Psoas muscle (tissue), 7 donors: ENCODE measurements at regions not wholly inside any gene's neighbourhood (a gene's known extent, or its start where the extent isn't known, plus 50 kb on each side); places are given as distances from the start of the nearest gene placed in this dataset.
A peak's percentile ranks its signal among the peaks of the same experiment; 100 is the strongest.

Source experiments
- ATAC-seq, 4 donors: fragments of 200-7000 bp; cut with Tn5 transposase; one replicate each; pipeline ENCODE4 v1.9.1; 2020; ENCODE audit warnings: moderate library complexity in 3 of 4, mild to moderate bottlenecking in 2 of 4
- DNase-seq, 2 donors: peaks; one replicate each; pipeline ENCODE4 v3.0.0-alpha.2; 2020
- H3K27ac ChIP-seq: fragments of 200-600 bp; one replicate; pipeline ENCODE4 v1.8.0; 2022
- H3K27me3 ChIP-seq, 3 donors: fragments of 200-600 bp in 1 of 3; one replicate each; pipeline versions ENCODE4 v1.6.1 to v1.8.0; 2013 to 2022; ENCODE audit warnings: low read length in 2 of 3, mild to moderate bottlenecking in 2 of 3, moderate library complexity in 1 of 3; ENCODE audit not compliant: insufficient read depth in 3 of 3
- H3K36me3 ChIP-seq, 2 donors: fragments of 200-600 bp in 1 of 2; one replicate each; pipeline versions ENCODE4 v1.6.1 to v1.8.0; 2013 to 2022; ENCODE audit warnings: low read depth in 1 of 2, mild to moderate bottlenecking in 1 of 2, moderate library complexity in 1 of 2; ENCODE audit not compliant: insufficient read depth in 1 of 2
- H3K4me1 ChIP-seq: fragments of 200-600 bp; one replicate; pipeline ENCODE4 v1.8.0; 2022
- H3K4me3 ChIP-seq: fragments of 200-600 bp; one replicate; pipeline ENCODE4 v1.8.0; 2022; ENCODE audit warnings: mild to moderate bottlenecking
- H3K9me3 ChIP-seq: fragments of 200-600 bp; one replicate; pipeline ENCODE4 v1.8.0; 2022
- CTCF ChIP-seq: fragments of 200-600 bp; IDR thresholded peaks from one replicate; pipeline ENCODE4 v1.8.0; 2022; ENCODE audit warnings: antibody characterized with exemption
- WGBS, 3 donors: extraction: QIAGEN DNeasy Blood & Tissue Kit; methylation state at CpG; one replicate each; pipeline versions ENCODE4 v1.1.6 to v1.1.7; 2013; 5-methylcytosine and 5-hydroxymethylcytosine counted together
- intact Hi-C, 2 donors: fragments of 100-400 bp; cut with DNase I; formaldehyde crosslinking; loops; one replicate each; pipeline versions ENCODE4 v1.11.0 to v1.14.2; 2022
- donor health status: healthy with polysubstance abuse.
- donor health status: DM: no; HTN: no; CAD: no; lungs with moderate emphysema.
- donor health status: Bipolar disorder and iron deficiency.
- donor health status: healthy.
- donor health status: DM: yes; HTN: yes; CAD: no.
- donor health status: DM: no; HTN: no; CAD: no.
- donor health status: DM: yes; HTN: yes; CAD: no.

GRCh38 chr9:89878687-89879086 is 273.9 kb downstream of the GADD45G start:
- Histone ChIP-seq H3K27me3 (no peaks in the 10 kb centered on the region), H3K36me3 (no peaks in the 10 kb centered on the region), H3K9me3 (no peaks in the 10 kb centered on the region), H3K4me1 (peaks cover 49% of the 10 kb centered on the region), H3K4me3 (no peak overlapping the region), H3K27ac (peak overlapping the region; percentile 72)
- TF ChIP-seq CTCF, result no peak
- 25 to 44% (median 25%) methylated on average over 6 of the region's 6 CpGs for WGBS, 3 donors
- peak; percentile 83 to 95 for DNase-seq
- intact Hi-C loops, result loop anchor here (2.0 to 10.0 kb wide), 3 partner anchors 194 to 274 kb away; partner anchors contain the start of gene GADD45G (in 1 of the 2)
- ATAC-seq, result peak; percentile 87 to 94 (median 90)

GRCh38 chr9:89879276-89879675 is 274.5 kb downstream of the GADD45G start:
- Histone ChIP-seq H3K36me3 (no peaks in the 10 kb centered on the region), H3K27me3 (no peaks in the 10 kb centered on the region), H3K4me3 (no peak overlapping the region), H3K9me3 (no peaks in the 10 kb centered on the region), H3K27ac (peak overlapping the region; percentile 72), H3K4me1 (peaks cover 48% of the 10 kb centered on the region)
- ATAC-seq (no peak), DNase-seq (no peak)
- 77 to 81% (median 78%) methylated on average over 6 of the region's 6 CpGs for WGBS, 3 donors
- intact Hi-C loops, result loop anchor here (2.0 to 10.0 kb wide), 3 partner anchors 194 to 274 kb away; partner anchors contain the start of gene GADD45G (in 1 of the 2)
- no peak for TF ChIP-seq CTCF

GRCh38 chr9:89879701-89880100 is 274.9 kb downstream of the GADD45G start:
- Histone ChIP-seq H3K36me3 (no peaks in the 10 kb centered on the region), H3K9me3 (no peaks in the 10 kb centered on the region), H3K4me1 (peaks cover 48% of the 10 kb centered on the region), H3K27ac (no peak overlapping the region), H3K4me3 (no peak overlapping the region), H3K27me3 (no peaks in the 10 kb centered on the region)
- DNase-seq, result peak; percentile 66 to 88
- intact Hi-C loops, result loop anchor here (2.0 to 10.0 kb wide), 4 partner anchors 195 to 275 kb away; partner anchors contain the start of gene GADD45G (in 1 of the 2)
- 79 to 82% (median 80%) methylated on average over 8 of the region's 8 CpGs for WGBS, 3 donors
- peak in 2 of 4 donors; percentile 12 to 14 for ATAC-seq
- no peak for TF ChIP-seq CTCF

- DNase-seq (peak in 1 of 2 donors; percentile 56), ATAC-seq (no peak)
- Histone ChIP-seq H3K27ac (no peak overlapping the region), H3K4me3 (no peak overlapping the region), H3K27me3 (no peaks in the 10 kb centered on the region), H3K9me3 (no peaks in the 10 kb centered on the region), H3K36me3 (no peaks in the 10 kb centered on the region), H3K4me1 (peaks cover 48% of the 10 kb centered on the region)
- no peak for TF ChIP-seq CTCF
- intact Hi-C loops, result loop anchor here in 1 of 2 donors (10.0 kb wide), 1 partner anchor 245 kb away; no protein-coding TSS in a partner anchor
- 87 to 91% (median 88%) methylated on average over 11 of the region's 11 CpGs for WGBS, 3 donors
These were observed 275.3 kb downstream of the GADD45G start for GRCh38 chr9:89880161-89880560.

GRCh38 chr9:89880721-89881120 is 275.9 kb downstream of the GADD45G start:
- Histone ChIP-seq H3K4me3 (no peak overlapping the region), H3K27me3 (no peaks in the 10 kb centered on the region), H3K27ac (no peak overlapping the region), H3K36me3 (no peaks in the 10 kb centered on the region), H3K4me1 (peaks cover 48% of the 10 kb centered on the region), H3K9me3 (no peaks in the 10 kb centered on the region)
- intact Hi-C loops, result loop anchor here in 1 of 2 donors (10.0 kb wide), 1 partner anchor 246 kb away; no protein-coding TSS in a partner anchor
- no peak for TF ChIP-seq CTCF
- no peak for DNase-seq
- 81 to 95% (median 91%) methylated on average over 5 of the region's 5 CpGs for WGBS, 3 donors
- no peak for ATAC-seq
